ENCODE measurements at regions not wholly inside any gene's neighbourhood (a gene's known extent, or its start where the extent isn't known, plus 50 kb on each side); places are given as distances from the start of the nearest gene placed in this dataset.

- H3K9me3 ChIP-seq (replicated peaks; ENCODE audit: control insufficient read depth, insufficient read depth, low read depth, low read length), result no peaks in the 10 kb centered on the region
- ChIA-PET CTCF (ENCODE audit: low intra/inter-chr PET ratio) (no interaction called here), POLR2A (no interaction called here)
- peak overlapping the region; percentile 46 for H2AFZ ChIP-seq (ENCODE audit: low read depth, low read length)
- intact Hi-C loops (cut with micrococcal nuclease), result no loop called here
- no peaks in the 10 kb centered on the region for H3K79me2 ChIP-seq (ENCODE audit: control insufficient read depth, insufficient read depth, low read length)
- DNase-seq (ENCODE audit: extremely low read depth in 1 of 4, low spot score in 3 of 4), result peak in 1 of 4 experiments; percentile 21
- 0% methylated on average over 2 of the region's 2 CpGs for WGBS (ENCODE audit: insufficient coverage, low coverage, missing lambda C conversion rate)
- no peaks in the 10 kb centered on the region for H3K36me3 ChIP-seq (ENCODE audit: control insufficient read depth, insufficient read depth, low read length)
- in situ Hi-C loops (cut with MboI), result no loop called here
- peak; percentile 67 for FAIRE-seq
- no TSS peak for BruUV-seq (replicated peaks)
- TF ChIP-seq KDM1A (IDR thresholded peaks at IDR 0.05) (peak; percentile 36 to 49; a peak in 2 of 4 replicates), ESRRA (IDR thresholded peaks at IDR 0.05; ENCODE audit: borderline replicate concordance, low read depth) (peak; percentile 32; the same call in 1 of the 2 replicates), TFE3 (CRISPR knock-in tag; IDR thresholded peaks at IDR 0.05) (no peak), CTBP1 (IDR thresholded peaks at IDR 0.05; ENCODE audit: borderline replicate concordance) (peak; percentile 27; the same call in 1 of the 2 replicates), ERF (CRISPR knock-in tag; IDR thresholded peaks at IDR 0.05) (no peak), PKNOX1 (IDR thresholded peaks at IDR 0.05) (peak; percentile 9; the same call in 1 of the 2 replicates), MEIS2 (IDR thresholded peaks at IDR 0.05; ENCODE audit: partially characterized antibody) (peak; percentile 40)
- no peak overlapping the region for H3K4me3 ChIP-seq
- peak; percentile 69 for ATAC-seq
- H3K4me1 ChIP-seq (replicated peaks in 1 of 2; ENCODE audit: control insufficient read depth in 2 of 2, insufficient read depth in 2 of 2, low read length in 2 of 2), result peaks cover 5 to 14% of the 10 kb centered on the region in 2 experiments; a peak in 4 of 5 replicates
- no peak overlapping the region for H3K27ac ChIP-seq (ENCODE audit: extremely low read depth, low read depth, low read length)
- H4K20me1 ChIP-seq (replicated peaks; ENCODE audit: control insufficient read depth, insufficient read depth, low read length), result no peaks in the 10 kb centered on the region
- no peaks in the 10 kb centered on the region for H3K9me1 ChIP-seq (ENCODE audit: control insufficient read depth, insufficient read depth, low read length)
- peak overlapping the region in 1 of 2 experiments; percentile 54; a peak in 1 of 4 replicates for H3K9ac ChIP-seq (ENCODE audit: insufficient read depth in 1 of 2, low read depth in 2 of 2, low read length in 2 of 2)
- no peak overlapping the region for H3K4me2 ChIP-seq (ENCODE audit: insufficient read depth, low read length)
- no peaks in the 10 kb centered on the region for H3K27me3 ChIP-seq (ENCODE audit: control insufficient read depth in 2 of 2, insufficient read depth in 2 of 2, low read length in 2 of 2)
These were observed 60.2 kb downstream of the TLNRD1 start for GRCh38 chr15:81060907-81061306.
